Stimulated activated naive CD8-positive, alpha-beta T cell treated with anti-CD3 and anti-CD28 coated beads, Interleukin-15, Interleukin-2, amounts not matched to agents 100 ng/mL and 50 ng/mL, for 24 hours (primary cell): ENCODE measurements at regions not wholly inside any gene's neighbourhood (a gene's known extent, or its start where the extent isn't known, plus 50 kb on each side); places are given as distances from the start of the nearest gene placed in this dataset.
"Not testable (repeated sequence)": the region's sequence is repeated elsewhere in the genome, so short reads cannot be mapped to it uniquely, and the experiment has no call there.

Experiments used
- H3K27ac Mint-ChIP-seq: one replicate; pipeline ENCODE4 v1.8.0; 2021; ENCODE audit warnings: mild to moderate bottlenecking, mixed read lengths
- H3K27me3 Mint-ChIP-seq: one replicate; pipeline ENCODE4 v1.8.0; 2021; ENCODE audit warnings: mixed read lengths
- H3K36me3 Mint-ChIP-seq: one replicate; pipeline ENCODE4 v1.8.0; 2021; ENCODE audit warnings: low read depth, mixed read lengths
- H3K4me1 Mint-ChIP-seq: one replicate; pipeline ENCODE4 v1.8.0; 2021; ENCODE audit warnings: low read depth, mixed read lengths
- H3K4me3 Mint-ChIP-seq: one replicate; pipeline ENCODE4 v1.8.0; 2021; ENCODE audit warnings: mild to moderate bottlenecking, mixed read lengths
- H3K9me3 Mint-ChIP-seq: one replicate; pipeline ENCODE4 v1.8.0; 2021; ENCODE audit warnings: mixed read lengths

GRCh38 chrX:38943120-38943519, 141.9 kb downstream of the MID1IP1 start:
- H3K4me1 Mint-ChIP-seq, result no peaks in the 10 kb centered on the region
- no peaks in the 10 kb centered on the region for H3K27me3 Mint-ChIP-seq
- H3K36me3 Mint-ChIP-seq, result no peaks in the 10 kb centered on the region
- H3K9me3 Mint-ChIP-seq, result peaks cover 6% of the 10 kb centered on the region
- H3K27ac Mint-ChIP-seq, result no peak overlapping the region
- no peak overlapping the region for H3K4me3 Mint-ChIP-seq

DNA sequence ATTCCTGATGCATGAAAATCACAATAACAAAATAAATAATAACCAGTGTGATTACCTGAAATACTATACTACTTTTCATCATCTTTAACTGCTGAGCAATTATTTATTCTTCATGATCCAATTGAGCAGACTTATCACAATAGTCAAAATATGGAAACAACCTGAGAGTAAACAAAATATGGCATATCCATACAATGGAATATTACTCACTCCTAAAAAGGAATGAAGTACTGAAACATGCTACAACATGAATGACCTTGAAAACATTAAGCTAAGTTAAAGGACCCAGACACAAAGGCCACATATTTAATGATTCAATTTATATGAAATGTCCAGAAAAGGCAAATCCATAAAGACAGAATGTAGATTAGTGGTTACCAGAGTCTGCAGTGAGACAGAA, 146.8 kb downstream of the MID1IP1 start:
- no peaks in the 10 kb centered on the region for H3K9me3 Mint-ChIP-seq
- H3K4me1 Mint-ChIP-seq, result no peaks in the 10 kb centered on the region
- no peaks in the 10 kb centered on the region for H3K27me3 Mint-ChIP-seq
- H3K36me3 Mint-ChIP-seq, result no peaks in the 10 kb centered on the region
- H3K4me3 Mint-ChIP-seq, result no peak overlapping the region
- no peak overlapping the region for H3K27ac Mint-ChIP-seq

GRCh38 chrX:38954520-38954919, 153.3 kb downstream of the MID1IP1 start:
- no peak overlapping the region for H3K27ac Mint-ChIP-seq
- H3K4me1 Mint-ChIP-seq, result no peaks in the 10 kb centered on the region
- no peaks in the 10 kb centered on the region for H3K36me3 Mint-ChIP-seq
- no peak overlapping the region for H3K4me3 Mint-ChIP-seq
- no peaks in the 10 kb centered on the region for H3K27me3 Mint-ChIP-seq
- no peaks in the 10 kb centered on the region for H3K9me3 Mint-ChIP-seq

GRCh38 chrX:38959736-38960135, 158.5 kb downstream of the MID1IP1 start:
- Mint-ChIP-seq H3K4me1 (no peaks in the 10 kb centered on the region), H3K9me3 (no peaks in the 10 kb centered on the region), H3K27ac (no peak overlapping the region)

DNA sequence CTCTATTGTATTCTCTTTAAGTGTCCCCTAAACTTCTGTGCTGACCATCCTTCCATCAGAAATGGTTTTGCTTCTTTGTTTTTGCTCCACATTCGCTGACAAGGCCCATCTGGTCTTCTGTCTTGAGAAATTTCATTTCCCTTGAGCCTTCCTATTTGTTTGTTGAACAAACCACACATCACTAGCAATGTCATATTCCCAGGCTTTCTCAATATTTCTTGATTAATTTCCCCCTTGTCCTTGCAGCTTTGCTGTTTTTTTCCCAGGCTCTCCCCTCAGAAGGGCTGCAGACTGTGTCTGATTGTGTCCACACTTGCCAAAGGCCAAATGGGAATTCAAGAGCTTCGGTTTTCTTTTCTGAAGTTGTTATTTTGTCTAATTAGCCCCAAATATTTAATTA, 158.9 kb downstream of the MID1IP1 start:
- Mint-ChIP-seq H3K27ac (no peak overlapping the region), H3K36me3 (peaks cover 4% of the 10 kb centered on the region), H3K4me1 (no peaks in the 10 kb centered on the region), H3K27me3 (no peaks in the 10 kb centered on the region), H3K4me3 (no peak overlapping the region), H3K9me3 (no peaks in the 10 kb centered on the region)

More at GRCh38 chrX:38959736-38960135, 158.5 kb downstream of the MID1IP1 start:
- Mint-ChIP-seq H3K4me3 (no peak overlapping the region), H3K36me3 (peaks cover 4% of the 10 kb centered on the region), H3K27me3 (no peaks in the 10 kb centered on the region)

GRCh38 chrX:38961936-38962335, 160.7 kb downstream of the MID1IP1 start:
- Mint-ChIP-seq H3K4me1 (no peaks in the 10 kb centered on the region), H3K27ac (no peak overlapping the region)

GRCh38 chrX:38963244-38963643, 162.0 kb downstream of the MID1IP1 start:
- not testable (repeated sequence) for H3K36me3 Mint-ChIP-seq, H3K4me3 Mint-ChIP-seq, H3K27ac Mint-ChIP-seq, H3K9me3 Mint-ChIP-seq, H3K4me1 Mint-ChIP-seq, H3K27me3 Mint-ChIP-seq

More at GRCh38 chrX:38961936-38962335, 160.7 kb downstream of the MID1IP1 start:
- Mint-ChIP-seq H3K36me3 (peaks cover 4% of the 10 kb centered on the region), H3K9me3 (no peaks in the 10 kb centered on the region), H3K4me3 (no peak overlapping the region), H3K27me3 (no peaks in the 10 kb centered on the region)

DNA sequence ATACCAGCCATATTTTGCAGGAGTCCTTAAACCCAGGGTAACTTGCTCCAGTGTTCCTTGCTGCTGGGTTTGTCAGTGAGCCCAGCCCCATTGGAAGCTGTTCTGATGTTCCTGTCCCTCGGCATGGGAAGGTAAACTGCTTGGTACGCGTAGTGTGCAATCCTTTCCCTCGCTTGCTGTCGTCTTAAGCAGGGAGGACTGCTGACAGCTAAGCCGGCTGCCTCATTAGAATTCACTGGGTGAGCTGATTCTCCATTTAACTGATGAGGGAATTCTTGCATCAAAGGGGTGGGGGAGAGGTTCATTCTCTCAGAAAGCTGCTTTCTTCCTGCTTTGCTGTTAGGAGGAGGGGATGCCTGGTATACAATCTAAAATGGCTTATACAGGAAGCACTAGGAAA, 164.6 kb downstream of the MID1IP1 start:
- no peaks in the 10 kb centered on the region for H3K9me3 Mint-ChIP-seq
- H3K27me3 Mint-ChIP-seq, result no peaks in the 10 kb centered on the region
- peaks cover 4% of the 10 kb centered on the region for H3K36me3 Mint-ChIP-seq
- no peak overlapping the region for H3K4me3 Mint-ChIP-seq
- H3K27ac Mint-ChIP-seq, result no peak overlapping the region
- H3K4me1 Mint-ChIP-seq, result peaks cover 5% of the 10 kb centered on the region

- Mint-ChIP-seq H3K27me3 (no peaks in the 10 kb centered on the region), H3K9me3 (no peaks in the 10 kb centered on the region), H3K36me3 (peaks cover 4% of the 10 kb centered on the region), H3K4me1 (peaks cover 10% of the 10 kb centered on the region), H3K27ac (no peak overlapping the region), H3K4me3 (no peak overlapping the region)
These were observed 167.3 kb downstream of the MID1IP1 start for GRCh38 chrX:38968344-38969216.

DNA sequence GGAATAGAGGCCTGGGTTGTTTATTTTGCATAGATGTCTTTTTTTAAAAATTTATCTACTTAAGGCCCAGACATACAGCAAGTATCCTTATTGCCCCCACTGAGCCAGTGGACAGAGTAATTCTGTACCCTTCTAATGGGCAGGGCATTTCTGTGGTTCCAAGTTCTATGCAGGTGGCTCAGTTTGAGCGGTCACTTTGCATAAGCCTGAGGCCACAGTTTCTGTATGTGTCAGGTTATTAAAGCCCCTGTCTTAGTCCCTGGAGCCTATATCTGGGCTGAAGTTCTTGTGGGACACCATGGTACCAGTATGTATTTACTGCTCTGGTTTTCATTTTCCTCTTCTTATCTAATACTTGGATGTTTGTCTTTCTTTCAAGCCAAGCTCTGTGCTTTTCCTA, 168.8 kb downstream of the MID1IP1 start:
- Mint-ChIP-seq H3K27ac (no peak overlapping the region), H3K4me3 (no peak overlapping the region), H3K27me3 (no peaks in the 10 kb centered on the region), H3K9me3 (no peaks in the 10 kb centered on the region), H3K4me1 (peaks cover 10% of the 10 kb centered on the region), H3K36me3 (no peaks in the 10 kb centered on the region)

GRCh38 chrX:38970845-38971244, 169.6 kb downstream of the MID1IP1 start:
- H3K9me3 Mint-ChIP-seq, result no peaks in the 10 kb centered on the region
- peaks cover 10% of the 10 kb centered on the region for H3K4me1 Mint-ChIP-seq
- no peaks in the 10 kb centered on the region for H3K36me3 Mint-ChIP-seq
- H3K4me3 Mint-ChIP-seq, result peak overlapping the region; percentile 7
- H3K27me3 Mint-ChIP-seq, result no peaks in the 10 kb centered on the region
- no peak overlapping the region for H3K27ac Mint-ChIP-seq

GRCh38 chrX:38973322-38973721, 172.1 kb downstream of the MID1IP1 start:
- Mint-ChIP-seq H3K36me3 (no peaks in the 10 kb centered on the region), H3K9me3 (no peaks in the 10 kb centered on the region), H3K27me3 (no peaks in the 10 kb centered on the region), H3K4me1 (peaks cover 10% of the 10 kb centered on the region), H3K27ac (no peak overlapping the region), H3K4me3 (no peak overlapping the region)

GRCh38 chrX:38974542-38974941, 173.3 kb downstream of the MID1IP1 start:
- no peaks in the 10 kb centered on the region for H3K27me3 Mint-ChIP-seq
- H3K36me3 Mint-ChIP-seq, result no peaks in the 10 kb centered on the region
- H3K4me1 Mint-ChIP-seq, result peaks cover 10% of the 10 kb centered on the region
- no peak overlapping the region for H3K4me3 Mint-ChIP-seq
- H3K9me3 Mint-ChIP-seq, result no peaks in the 10 kb centered on the region
- no peak overlapping the region for H3K27ac Mint-ChIP-seq

GRCh38 chrX:38975368-38975942, 174.2 kb downstream of the MID1IP1 start:
- no peaks in the 10 kb centered on the region for H3K9me3 Mint-ChIP-seq

GRCh38 chrX:38982370-38982769, 181.1 kb downstream of the MID1IP1 start:
- Mint-ChIP-seq H3K4me1 (peaks cover 5% of the 10 kb centered on the region), H3K27ac (no peak overlapping the region), H3K27me3 (no peaks in the 10 kb centered on the region)

More at GRCh38 chrX:38975368-38975942, 174.2 kb downstream of the MID1IP1 start:
- Mint-ChIP-seq H3K4me1 (peaks cover 9% of the 10 kb centered on the region), H3K4me3 (no peak overlapping the region), H3K27ac (no peak overlapping the region), H3K27me3 (no peaks in the 10 kb centered on the region), H3K36me3 (no peaks in the 10 kb centered on the region)

More at GRCh38 chrX:38982370-38982769, 181.1 kb downstream of the MID1IP1 start:
- H3K9me3 Mint-ChIP-seq, result no peaks in the 10 kb centered on the region
- no peaks in the 10 kb centered on the region for H3K36me3 Mint-ChIP-seq
- H3K4me3 Mint-ChIP-seq, result no peak overlapping the region
